ENCODE measurements at regions not wholly inside any gene's neighbourhood (a gene's known extent, or its start where the extent isn't known, plus 50 kb on each side); places are given as distances from the start of the nearest gene placed in this dataset.

DNA sequence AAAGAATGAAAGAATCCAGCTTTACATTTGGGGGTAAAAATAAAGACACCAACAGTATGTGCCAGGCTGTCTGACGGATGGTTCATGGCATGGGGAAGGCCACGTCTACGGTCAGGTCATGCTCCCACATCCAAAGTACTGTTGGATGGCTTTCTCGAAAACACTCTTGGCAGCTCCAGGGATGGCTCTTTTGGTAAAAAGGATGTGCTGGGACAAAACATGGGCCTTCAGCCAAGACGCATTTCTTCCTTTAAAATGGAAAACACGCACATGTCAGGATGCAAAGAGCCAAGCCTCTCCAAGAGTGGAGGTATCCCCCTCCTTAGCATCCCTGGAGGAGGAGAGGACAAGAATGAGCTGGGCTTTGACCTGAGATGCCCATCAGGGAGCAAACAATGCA, 376.5 kb upstream of the KLHL29 start:
- 54 to 85% (median 76%) methylated on average over 6 of the region's 6 CpGs for WGBS, 5 donors
- peak in 1 of 2 donors; percentile 65 for DNase-seq
- intact Hi-C loops (cut with DNase I; ENCODE audit: low total_unique reads) = no loop called here

DNA sequence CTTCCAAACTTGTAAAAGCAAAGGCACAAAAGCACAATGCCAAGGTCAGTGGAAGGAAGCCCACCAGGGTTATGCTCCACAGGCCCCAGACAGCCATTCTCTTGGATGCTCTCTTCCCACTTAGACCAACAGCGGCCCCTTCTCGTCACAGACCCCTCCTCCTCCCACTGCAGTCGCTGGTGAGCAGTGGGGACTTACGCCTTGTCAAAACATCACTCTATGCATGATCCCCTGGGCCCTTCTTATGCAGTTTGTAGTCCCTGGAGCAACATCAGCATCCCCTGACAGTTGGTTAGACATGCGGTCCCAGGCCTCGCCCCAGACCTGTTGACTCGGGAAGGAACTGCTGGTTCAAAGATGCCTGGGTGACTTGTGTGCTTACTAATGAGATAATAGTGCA, 376.0 kb upstream of the KLHL29 start:
- no peaks in the 10 kb centered on the region for H3K9me3 ChIP-seq
- no peaks in the 10 kb centered on the region for H3K36me3 ChIP-seq
- H3K4me1 ChIP-seq = peaks cover 0 to 5% (median 2%) of the 10 kb centered on the region in 4 donors
- no peak overlapping the region for H3K27ac ChIP-seq
- TF ChIP-seq EP300 (IDR thresholded peaks at IDR 0.05) = no peak
- no peak for TF ChIP-seq POLR2A (IDR thresholded peaks at IDR 0.05)
- TF ChIP-seq CTCF (IDR thresholded peaks at IDR 0.05) = no peak
- no peak for TF ChIP-seq POLR2AphosphoS5 (IDR thresholded peaks at IDR 0.05)
- H3K4me3 ChIP-seq = no peak overlapping the region
- 87 to 93% (median 90%) methylated on average over 7 of the region's 7 CpGs for WGBS, 5 donors
- DNase-seq = no peak
- no peaks in the 10 kb centered on the region for H3K27me3 ChIP-seq
- intact Hi-C loops (cut with DNase I; ENCODE audit: low total_unique reads) = no loop called here

More for the DNA sequence above, 376.5 kb upstream of the KLHL29 start:
- Histone ChIP-seq H3K27me3 (no peaks in the 10 kb centered on the region), H3K36me3 (no peaks in the 10 kb centered on the region), H3K4me1 (peaks cover 0 to 5% (median 2%) of the 10 kb centered on the region in 4 donors), H3K9me3 (no peaks in the 10 kb centered on the region), H3K27ac (no peak overlapping the region), H3K4me3 (no peak overlapping the region)
- no peak for TF ChIP-seq POLR2A (IDR thresholded peaks at IDR 0.05)
- TF ChIP-seq CTCF (IDR thresholded peaks at IDR 0.05) = no peak
- TF ChIP-seq POLR2AphosphoS5 (IDR thresholded peaks at IDR 0.05) = no peak
- no peak for TF ChIP-seq EP300 (IDR thresholded peaks at IDR 0.05)

GRCh38 chr2:23009545-23010149, 375.3 kb upstream of the KLHL29 start:
- Histone ChIP-seq H3K4me3 (no peak overlapping the region), H3K4me1 (peaks cover 0 to 5% (median 2%) of the 10 kb centered on the region in 4 donors), H3K9me3 (no peaks in the 10 kb centered on the region), H3K27ac (no peak overlapping the region), H3K27me3 (no peaks in the 10 kb centered on the region), H3K36me3 (no peaks in the 10 kb centered on the region)
- intact Hi-C loops (cut with DNase I; ENCODE audit: low total_unique reads) = no loop called here
- WGBS, 5 donors = 63 to 77% (median 73%) methylated on average over 7 of the region's 7 CpGs
- no peak for TF ChIP-seq POLR2AphosphoS5 (IDR thresholded peaks at IDR 0.05)
- no peak for TF ChIP-seq CTCF (IDR thresholded peaks at IDR 0.05)
- TF ChIP-seq EP300 (IDR thresholded peaks at IDR 0.05) = no peak
- no peak for TF ChIP-seq POLR2A (IDR thresholded peaks at IDR 0.05)
- DNase-seq = peak in 1 of 2 donors; percentile 90

DNA sequence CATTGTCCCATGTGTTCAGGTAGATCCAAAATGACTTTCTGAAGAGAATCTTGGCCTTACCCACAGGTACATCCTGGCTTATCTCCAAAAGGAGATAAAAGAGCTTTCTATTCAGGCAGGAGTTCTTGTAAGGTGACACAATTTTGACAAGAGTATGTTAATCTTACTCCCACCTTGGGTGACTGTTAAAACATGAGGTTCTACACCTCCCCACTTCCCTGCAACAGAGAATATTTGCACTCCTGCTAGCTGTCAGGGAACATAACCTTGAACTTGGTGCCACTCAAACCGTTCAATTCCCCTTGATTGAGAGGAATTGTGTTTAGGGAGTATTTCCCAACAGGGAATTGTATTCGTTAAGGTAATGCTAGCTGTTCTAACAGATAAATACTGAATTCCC, 372.5 kb upstream of the KLHL29 start:
- DNase-seq = no peak
- intact Hi-C loops (cut with DNase I; ENCODE audit: low total_unique reads) = no loop called here
- 45 to 74% (median 58%) methylated on average over 2 of the region's 2 CpGs for WGBS, 5 donors
- Histone ChIP-seq H3K9me3 (no peaks in the 10 kb centered on the region), H3K4me3 (no peak overlapping the region), H3K27ac (no peak overlapping the region), H3K27me3 (no peaks in the 10 kb centered on the region), H3K36me3 (no peaks in the 10 kb centered on the region), H3K4me1 (peaks cover 0 to 5% (median 1%) of the 10 kb centered on the region in 4 donors)
- TF ChIP-seq POLR2AphosphoS5 (IDR thresholded peaks at IDR 0.05) = no peak
- TF ChIP-seq POLR2A (IDR thresholded peaks at IDR 0.05) = no peak

DNA sequence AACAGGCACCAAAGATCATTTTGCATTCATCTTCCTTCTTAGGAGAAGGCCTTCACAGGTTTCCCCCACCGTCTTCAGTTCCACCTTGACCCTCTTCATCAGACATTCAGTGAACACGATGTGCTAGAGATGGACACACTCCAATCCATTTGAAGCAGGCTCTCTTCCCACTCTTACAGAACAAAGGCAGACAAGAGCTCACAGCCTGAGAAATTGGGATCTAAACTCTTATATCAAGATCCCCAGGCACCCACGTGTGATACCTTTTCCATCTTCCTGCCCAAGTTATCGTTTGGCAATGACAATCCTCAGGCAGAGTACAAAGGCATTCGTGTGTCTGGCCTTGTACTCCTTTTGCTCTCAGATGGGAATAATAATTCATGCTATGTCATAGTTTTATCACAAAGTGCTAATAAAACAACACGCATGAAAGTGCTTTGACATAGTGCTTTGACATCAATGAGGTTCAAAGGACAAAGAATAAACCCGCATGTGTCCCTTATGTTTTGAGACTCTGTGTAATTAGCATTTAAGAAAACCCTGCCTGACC, 369.3 kb upstream of the KLHL29 start:
- H3K4me3 ChIP-seq = no peak overlapping the region
- H3K27me3 ChIP-seq = no peaks in the 10 kb centered on the region
- DNase-seq = no peak
- H3K36me3 ChIP-seq = no peaks in the 10 kb centered on the region
- H3K9me3 ChIP-seq = no peaks in the 10 kb centered on the region
- WGBS, 5 donors = 77 to 89% (median 82%) methylated on average over 7 of the region's 7 CpGs
- no peaks in the 10 kb centered on the region for H3K4me1 ChIP-seq
- TF ChIP-seq POLR2AphosphoS5 (IDR thresholded peaks at IDR 0.05) = no peak
- no peak for TF ChIP-seq POLR2A (IDR thresholded peaks at IDR 0.05)
- no peak for TF ChIP-seq CTCF (IDR thresholded peaks at IDR 0.05)
- no peak for TF ChIP-seq EP300 (IDR thresholded peaks at IDR 0.05)
- no peak overlapping the region for H3K27ac ChIP-seq
- intact Hi-C loops (cut with DNase I; ENCODE audit: low total_unique reads) = no loop called here
